ENCODE measurements at regions not wholly inside any gene's neighbourhood (a gene's known extent, or its start where the extent isn't known, plus 50 kb on each side); places are given as distances from the start of the nearest gene placed in this dataset.

DNA sequence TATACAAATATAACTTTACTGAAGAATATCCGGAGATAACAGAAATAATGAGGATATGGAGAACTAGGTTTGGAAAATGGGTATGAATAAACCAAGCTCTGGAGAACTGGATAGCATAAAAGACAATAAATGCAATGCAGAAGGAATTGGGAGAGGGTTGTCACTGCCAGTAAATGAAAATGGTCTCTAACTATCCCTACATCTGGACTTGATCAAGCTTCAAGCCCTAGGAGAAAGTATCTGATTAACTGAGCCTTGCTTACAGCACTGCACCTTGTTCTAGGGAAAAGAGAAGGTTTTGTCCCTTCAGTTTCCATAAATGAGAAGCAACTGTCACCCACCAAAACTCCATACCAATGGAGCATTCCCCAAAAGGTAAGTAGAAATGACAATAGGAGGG lies 514.6 kb upstream of the ZEB2 start:
- H3K27ac ChIP-seq: no peak overlapping the region
- H3K9me3 ChIP-seq (replicated peaks in 1 of 3): no peaks in the 10 kb centered on the region
- no peaks in the 10 kb centered on the region for H3K4me1 ChIP-seq (replicated peaks in 1 of 2)
- no peak overlapping the region for H3K4me3 ChIP-seq
- WGBS, 4 donors: 78 to 85% (median 81%) methylated on average over 1 of the region's 1 CpG
- no peak for TF ChIP-seq POLR2A (IDR thresholded peaks at IDR 0.05)
- TF ChIP-seq, protein P1, sequence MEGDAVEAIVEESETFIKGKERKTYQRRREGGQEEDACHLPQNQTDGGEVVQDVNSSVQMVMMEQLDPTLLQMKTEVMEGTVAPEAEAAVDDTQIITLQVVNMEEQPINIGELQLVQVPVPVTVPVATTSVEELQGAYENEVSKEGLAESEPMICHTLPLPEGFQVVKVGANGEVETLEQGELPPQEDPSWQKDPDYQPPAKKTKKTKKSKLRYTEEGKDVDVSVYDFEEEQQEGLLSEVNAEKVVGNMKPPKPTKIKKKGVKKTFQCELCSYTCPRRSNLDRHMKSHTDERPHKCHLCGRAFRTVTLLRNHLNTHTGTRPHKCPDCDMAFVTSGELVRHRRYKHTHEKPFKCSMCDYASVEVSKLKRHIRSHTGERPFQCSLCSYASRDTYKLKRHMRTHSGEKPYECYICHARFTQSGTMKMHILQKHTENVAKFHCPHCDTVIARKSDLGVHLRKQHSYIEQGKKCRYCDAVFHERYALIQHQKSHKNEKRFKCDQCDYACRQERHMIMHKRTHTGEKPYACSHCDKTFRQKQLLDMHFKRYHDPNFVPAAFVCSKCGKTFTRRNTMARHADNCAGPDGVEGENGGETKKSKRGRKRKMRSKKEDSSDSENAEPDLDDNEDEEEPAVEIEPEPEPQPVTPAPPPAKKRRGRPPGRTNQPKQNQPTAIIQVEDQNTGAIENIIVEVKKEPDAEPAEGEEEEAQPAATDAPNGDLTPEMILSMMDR (IDR thresholded peaks at IDR 0.05): no peak
- no peak for DNase-seq
- intact Hi-C loops (cut with DNase I): no loop called here
- no peaks in the 10 kb centered on the region for H3K27me3 ChIP-seq
- H3K36me3 ChIP-seq (replicated peaks in 1 of 2): no peaks in the 10 kb centered on the region

DNA sequence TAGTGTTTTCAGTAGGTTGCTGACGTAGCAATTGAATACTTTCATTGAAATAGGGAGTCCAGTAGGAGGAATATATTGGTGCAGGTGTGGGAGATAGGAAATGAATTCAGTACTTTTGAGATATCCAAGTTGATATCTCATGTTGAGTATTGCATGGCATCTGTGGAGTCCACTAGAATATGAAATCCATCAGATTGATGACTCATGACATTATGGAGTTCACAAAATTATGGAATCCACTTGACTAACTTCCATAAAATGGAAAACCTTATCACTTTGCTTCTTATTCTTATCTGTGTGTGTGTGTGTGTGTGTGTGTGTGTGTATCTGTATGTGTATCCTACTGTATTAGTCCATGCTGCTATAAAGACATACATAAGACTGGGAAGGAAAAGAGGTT lies 513.5 kb upstream of the ZEB2 start:
- TF ChIP-seq, protein P1 (IDR thresholded peaks at IDR 0.05): no peak
- no peak for TF ChIP-seq POLR2A (IDR thresholded peaks at IDR 0.05)
- no peak overlapping the region for H3K27ac ChIP-seq
- no peaks in the 10 kb centered on the region for H3K9me3 ChIP-seq (replicated peaks in 1 of 3)
- DNase-seq: no peak
- no peak overlapping the region for H3K4me3 ChIP-seq
- H3K27me3 ChIP-seq: no peaks in the 10 kb centered on the region
- no peaks in the 10 kb centered on the region for H3K36me3 ChIP-seq (replicated peaks in 1 of 2)
- H3K4me1 ChIP-seq (replicated peaks in 1 of 2): no peaks in the 10 kb centered on the region
- intact Hi-C loops (cut with DNase I): no loop called here
- 94 to 100% (median 96%) methylated on average over 1 of the region's 1 CpG for WGBS, 4 donors

DNA sequence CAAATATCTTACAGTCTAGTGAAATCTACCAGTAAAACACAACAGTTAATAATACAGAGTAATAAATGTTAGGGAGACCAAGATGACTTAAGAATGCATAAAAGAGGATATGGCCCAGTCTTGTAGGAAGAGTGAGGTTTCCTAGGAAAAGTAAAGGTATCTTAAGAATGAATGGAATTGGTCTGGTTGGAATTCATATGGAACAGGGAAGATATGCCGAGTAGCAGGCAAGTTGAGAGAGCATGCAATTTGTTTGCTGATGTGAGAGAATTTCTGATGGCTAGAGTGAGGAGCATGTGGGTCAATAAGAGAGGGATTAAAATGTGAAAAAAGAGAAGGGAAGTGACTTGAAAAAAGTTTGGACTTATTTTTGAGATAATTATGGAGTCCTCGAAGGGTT lies 512.9 kb upstream of the ZEB2 start:
- H3K4me1 ChIP-seq (replicated peaks in 1 of 2): no peaks in the 10 kb centered on the region
- no peak for DNase-seq

DNA sequence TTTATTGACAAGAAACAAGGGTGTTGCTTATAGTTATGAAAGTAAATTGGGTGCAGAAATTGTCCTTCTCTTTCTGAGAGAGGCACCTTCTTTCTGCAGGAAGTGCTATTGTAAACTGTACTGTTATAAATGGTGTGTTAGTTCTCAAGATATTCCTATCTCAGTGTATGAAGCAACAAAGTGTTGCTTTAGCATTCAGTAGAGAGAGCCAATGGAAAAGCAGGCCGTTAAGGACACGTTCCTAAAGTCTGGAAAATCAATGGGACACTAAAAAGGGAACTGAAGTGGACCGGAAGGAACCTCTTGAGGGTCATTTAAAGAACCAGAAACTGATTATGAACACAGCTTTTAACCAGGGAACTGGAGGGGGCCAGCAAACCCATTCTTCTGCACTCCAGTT lies 510.0 kb upstream of the ZEB2 start:
- TF ChIP-seq POLR2A (IDR thresholded peaks at IDR 0.05): no peak
- Histone ChIP-seq H3K27me3 (no peaks in the 10 kb centered on the region), H3K9me3 (replicated peaks in 1 of 3) (no peaks in the 10 kb centered on the region), H3K4me3 (no peak overlapping the region), H3K27ac (no peak overlapping the region), H3K4me1 (replicated peaks in 1 of 2) (no peaks in the 10 kb centered on the region), H3K36me3 (replicated peaks in 1 of 2) (no peaks in the 10 kb centered on the region)
- DNase-seq: no peak
- 63 to 79% (median 75%) methylated on average over 3 of the region's 3 CpGs for WGBS, 4 donors
- intact Hi-C loops (cut with DNase I): no loop called here

More for the DNA sequence above, 512.9 kb upstream of the ZEB2 start:
- no peak for TF ChIP-seq POLR2A (IDR thresholded peaks at IDR 0.05)
- TF ChIP-seq, protein P1 (IDR thresholded peaks at IDR 0.05): no peak
- H3K9me3 ChIP-seq (replicated peaks in 1 of 3): no peaks in the 10 kb centered on the region
- H3K36me3 ChIP-seq (replicated peaks in 1 of 2): no peaks in the 10 kb centered on the region
- no peak overlapping the region for H3K27ac ChIP-seq
- no peaks in the 10 kb centered on the region for H3K27me3 ChIP-seq
- 85 to 89% (median 87%) methylated on average over 2 of the region's 2 CpGs for WGBS, 4 donors
- intact Hi-C loops (cut with DNase I): no loop called here
- H3K4me3 ChIP-seq: no peak overlapping the region

DNA sequence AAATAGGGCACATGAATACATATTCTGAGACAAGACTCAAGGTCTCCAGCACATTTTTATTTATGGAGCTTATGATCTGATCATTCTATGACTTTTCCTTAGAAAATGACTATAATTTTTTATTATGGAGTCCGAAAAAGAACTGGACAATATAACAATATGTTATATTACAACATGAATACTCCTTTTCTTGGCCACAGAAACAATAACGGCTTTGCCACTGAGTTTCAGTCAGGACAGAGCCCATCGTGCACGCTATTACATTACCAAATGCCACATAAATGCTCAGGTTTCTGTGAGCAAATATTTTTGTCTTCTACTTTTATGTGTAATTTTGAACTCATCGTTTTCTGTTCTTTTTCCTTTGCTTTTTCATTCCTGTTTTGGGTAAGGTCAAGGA lies 509.2 kb upstream of the ZEB2 start:
- H3K27me3 ChIP-seq: no peaks in the 10 kb centered on the region
- H3K4me1 ChIP-seq (replicated peaks in 1 of 2): no peaks in the 10 kb centered on the region
- no peaks in the 10 kb centered on the region for H3K9me3 ChIP-seq (replicated peaks in 1 of 3)
- TF ChIP-seq POLR2A (IDR thresholded peaks at IDR 0.05): no peak
- TF ChIP-seq, protein P1 (IDR thresholded peaks at IDR 0.05): no peak
- no peak overlapping the region for H3K27ac ChIP-seq
- intact Hi-C loops (cut with DNase I): no loop called here
- 79 to 89% (median 86%) methylated on average over 5 of the region's 5 CpGs for WGBS, 4 donors
- H3K4me3 ChIP-seq: no peak overlapping the region
- DNase-seq: no peak
- H3K36me3 ChIP-seq (replicated peaks in 1 of 2): no peaks in the 10 kb centered on the region
